ENCODE measurements at regions not wholly inside any gene's neighbourhood (a gene's known extent, or its start where the extent isn't known, plus 50 kb on each side); places are given as distances from the start of the nearest gene placed in this dataset.
A peak's percentile ranks its signal among the peaks of the same experiment; 100 is the strongest.

GRCh38 chr2:15763822-15764682, 172.4 kb downstream of the DDX1 start:
- no peak for TF ChIP-seq CTCF (IDR thresholded peaks at IDR 0.05; ENCODE audit: low read depth, low read length)
- no peaks in the 10 kb centered on the region for H3K27me3 ChIP-seq (ENCODE audit: insufficient read depth, low read depth, severe bottlenecking)
- no peaks in the 10 kb centered on the region for H3K36me3 ChIP-seq
- H3K27ac ChIP-seq: no peak overlapping the region
- H3K9me3 ChIP-seq (ENCODE audit: severe bottlenecking): no peaks in the 10 kb centered on the region
- no peak overlapping the region for H3K4me3 ChIP-seq (ENCODE audit: low read depth, low read length)
- DNase-seq: no peak

- no peak for DNase-seq
- Histone ChIP-seq H3K36me3 (no peaks in the 10 kb centered on the region), H3K4me3 (ENCODE audit: low read depth, low read length) (no peak overlapping the region), H3K27me3 (ENCODE audit: insufficient read depth, low read depth, severe bottlenecking) (no peaks in the 10 kb centered on the region), H3K27ac (no peak overlapping the region), H3K9me3 (ENCODE audit: severe bottlenecking) (no peaks in the 10 kb centered on the region)
- TF ChIP-seq CTCF (IDR thresholded peaks at IDR 0.05; ENCODE audit: low read depth, low read length): no peak
Measured at GRCh38 chr2:15764683-15765011, 173.0 kb downstream of the DDX1 start.

- no peak overlapping the region for H3K4me3 ChIP-seq (ENCODE audit: low read depth, low read length)
- no peaks in the 10 kb centered on the region for H3K36me3 ChIP-seq
- no peak for TF ChIP-seq CTCF (IDR thresholded peaks at IDR 0.05; ENCODE audit: low read depth, low read length)
- H3K27ac ChIP-seq: no peak overlapping the region
- no peaks in the 10 kb centered on the region for H3K9me3 ChIP-seq (ENCODE audit: severe bottlenecking)
- H3K27me3 ChIP-seq (ENCODE audit: insufficient read depth, low read depth, severe bottlenecking): no peaks in the 10 kb centered on the region
- no peak for DNase-seq
Measured at GRCh38 chr2:15765211-15765610, 173.5 kb downstream of the DDX1 start.

GRCh38 chr2:15765686-15766302, 174.1 kb downstream of the DDX1 start:
- H3K9me3 ChIP-seq (ENCODE audit: severe bottlenecking): no peaks in the 10 kb centered on the region
- H3K27ac ChIP-seq: no peak overlapping the region
- H3K4me3 ChIP-seq (ENCODE audit: low read depth, low read length): no peak overlapping the region
- DNase-seq: peak; percentile 5
- no peaks in the 10 kb centered on the region for H3K27me3 ChIP-seq (ENCODE audit: insufficient read depth, low read depth, severe bottlenecking)
- no peaks in the 10 kb centered on the region for H3K36me3 ChIP-seq
- no peak for TF ChIP-seq CTCF (IDR thresholded peaks at IDR 0.05; ENCODE audit: low read depth, low read length)

GRCh38 chr2:15766303-15766861, 174.0 kb upstream of the MYCN start:
- no peak for TF ChIP-seq CTCF (IDR thresholded peaks at IDR 0.05; ENCODE audit: low read depth, low read length)

More at GRCh38 chr2:15766303-15766861, 174.0 kb upstream of the MYCN start:
- Histone ChIP-seq H3K9me3 (ENCODE audit: severe bottlenecking) (no peaks in the 10 kb centered on the region), H3K27me3 (ENCODE audit: insufficient read depth, low read depth, severe bottlenecking) (no peaks in the 10 kb centered on the region), H3K4me3 (ENCODE audit: low read depth, low read length) (no peak overlapping the region), H3K27ac (no peak overlapping the region), H3K36me3 (no peaks in the 10 kb centered on the region)
- DNase-seq: peak; percentile 4
